ENCODE measurements at regions not wholly inside any gene's neighbourhood (a gene's known extent, or its start where the extent isn't known, plus 50 kb on each side); places are given as distances from the start of the nearest gene placed in this dataset.
"Not testable (repeated sequence)": the region's sequence is repeated elsewhere in the genome, so short reads cannot be mapped to it uniquely, and the experiment has no call there.

GRCh38 chr12:69170293-69170692 is 69.1 kb upstream of the CPSF6 start:
- 50 to 66% methylated on average over 4 of the region's 4 CpGs for WGBS, 2 donors
- Histone ChIP-seq H3K36me3 (replicated peaks in 1 of 2; ENCODE audit: insufficient read depth in 1 of 2, low read depth in 2 of 2) (no peaks in the 10 kb centered on the region), H3K9me3 (no peaks in the 10 kb centered on the region), H3K27me3 (no peaks in the 10 kb centered on the region), H3K4me3 (no peak overlapping the region), H3K4me1 (no peaks in the 10 kb centered on the region), H3K27ac (no peak overlapping the region)
- no peak for DNase-seq
- TF ChIP-seq POLR2A (IDR thresholded peaks at IDR 0.05) (no peak), CTCF (IDR thresholded peaks at IDR 0.05) (no peak)
- intact Hi-C loops (cut with DNase I) = no loop called here
- ATAC-seq = no peak

GRCh38 chr12:69171881-69172280 is 67.5 kb upstream of the CPSF6 start:
- Histone ChIP-seq H3K27me3 (no peaks in the 10 kb centered on the region), H3K4me3 (no peak overlapping the region), H3K36me3 (replicated peaks in 1 of 2; ENCODE audit: insufficient read depth in 1 of 2, low read depth in 2 of 2) (no peaks in the 10 kb centered on the region), H3K4me1 (no peaks in the 10 kb centered on the region), H3K9me3 (no peaks in the 10 kb centered on the region), H3K27ac (no peak overlapping the region)
- DNase-seq = no peak
- TF ChIP-seq CTCF (IDR thresholded peaks at IDR 0.05) = no peak
- no peak for TF ChIP-seq POLR2A (IDR thresholded peaks at IDR 0.05)
- ATAC-seq = no peak
- WGBS, 2 donors = 75 to 76% methylated on average over 6 of the region's 6 CpGs
- intact Hi-C loops (cut with DNase I) = no loop called here

- Histone ChIP-seq H3K27ac (no peak overlapping the region), H3K9me3 (no peaks in the 10 kb centered on the region), H3K36me3 (replicated peaks in 1 of 2; ENCODE audit: insufficient read depth in 1 of 2, low read depth in 2 of 2) (no peaks in the 10 kb centered on the region), H3K27me3 (no peaks in the 10 kb centered on the region), H3K4me3 (no peak overlapping the region), H3K4me1 (no peaks in the 10 kb centered on the region)
- DNase-seq = no peak
- WGBS, 2 donors = 15 to 22% methylated on average over 1 of the region's 1 CpG
- ATAC-seq = no peak
- TF ChIP-seq POLR2A (IDR thresholded peaks at IDR 0.05) = no peak
- no peak for TF ChIP-seq CTCF (IDR thresholded peaks at IDR 0.05)
- intact Hi-C loops (cut with DNase I) = no loop called here
These were observed 66.9 kb upstream of the CPSF6 start for GRCh38 chr12:69172491-69172890.

GRCh38 chr12:69173368-69173767 is 66.0 kb upstream of the CPSF6 start:
- WGBS, 2 donors = 64% methylated on average over 9 of the region's 9 CpGs
- H3K4me3 ChIP-seq = no peak overlapping the region
- H3K9me3 ChIP-seq = no peaks in the 10 kb centered on the region
- no peak for TF ChIP-seq CTCF (IDR thresholded peaks at IDR 0.05)
- H3K27ac ChIP-seq = no peak overlapping the region
- intact Hi-C loops (cut with DNase I) = no loop called here
- no peaks in the 10 kb centered on the region for H3K36me3 ChIP-seq (replicated peaks in 1 of 2; ENCODE audit: insufficient read depth in 1 of 2, low read depth in 2 of 2)
- DNase-seq (no peak), ATAC-seq (no peak)
- H3K4me1 ChIP-seq = no peaks in the 10 kb centered on the region
- H3K27me3 ChIP-seq = no peaks in the 10 kb centered on the region

- H3K4me3 ChIP-seq = no peak overlapping the region
- no peak overlapping the region for H3K27ac ChIP-seq
- H3K36me3 ChIP-seq (replicated peaks in 1 of 2; ENCODE audit: insufficient read depth in 1 of 2, low read depth in 2 of 2) = no peaks in the 10 kb centered on the region
- no peaks in the 10 kb centered on the region for H3K9me3 ChIP-seq
- H3K27me3 ChIP-seq = no peaks in the 10 kb centered on the region
- no peak for ATAC-seq
- H3K4me1 ChIP-seq = no peaks in the 10 kb centered on the region
- intact Hi-C loops (cut with DNase I) = no loop called here
- TF ChIP-seq CTCF (IDR thresholded peaks at IDR 0.05) (no peak), POLR2A (IDR thresholded peaks at IDR 0.05) (no peak)
- no peak for DNase-seq
These were observed 59.6 kb upstream of the CPSF6 start for GRCh38 chr12:69179786-69180185.

GRCh38 chr12:69187572-69187971 is 51.8 kb upstream of the CPSF6 start:
- H3K27me3 ChIP-seq; intact Hi-C loops (cut with DNase I); H3K4me3 ChIP-seq; DNase-seq; H3K4me1 ChIP-seq; ATAC-seq; H3K9me3 ChIP-seq; H3K27ac ChIP-seq; H3K36me3 ChIP-seq (replicated peaks in 1 of 2; ENCODE audit: insufficient read depth in 1 of 2, low read depth in 2 of 2): not testable (repeated sequence)
- 58 to 71% methylated on average over 7 of the region's 7 CpGs for WGBS, 2 donors

All from body of pancreas (tissue), 4 donors.